ENCODE measurements at regions not wholly inside any gene's neighbourhood (a gene's known extent, or its start where the extent isn't known, plus 50 kb on each side); places are given as distances from the start of the nearest gene placed in this dataset.

DNA sequence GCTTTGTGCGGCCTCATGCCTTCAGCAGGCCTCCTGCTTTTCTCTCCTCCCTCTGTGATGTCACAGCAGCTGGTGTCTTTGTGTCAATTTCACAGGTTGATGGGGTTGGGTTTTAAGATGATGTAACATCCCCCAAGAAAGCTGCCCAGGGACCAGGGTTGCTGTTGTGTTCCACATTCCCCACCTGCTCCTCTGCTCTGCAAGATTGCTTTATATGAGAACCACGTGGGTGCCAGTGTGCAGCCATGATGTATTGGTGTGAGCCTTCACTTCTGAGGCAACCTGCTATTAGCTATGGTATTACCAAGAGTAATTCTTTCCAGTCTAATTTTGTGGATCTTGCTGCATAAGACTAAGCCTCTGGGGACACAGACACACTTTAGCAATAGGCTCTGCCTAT lies 213.0 kb upstream of the ADAMTS16 start:
- Histone ChIP-seq H3K79me2 (ENCODE audit: insufficient read depth, low read length) (no peaks in the 10 kb centered on the region), H3K4ac (ENCODE audit: low read depth, low read length) (no peak overlapping the region), H2BK12ac (ENCODE audit: insufficient read length, low read depth, low read length) (no peak overlapping the region), H3K9ac (ENCODE audit: extremely low read depth, insufficient read length, low read length) (no peak overlapping the region), H2BK120ac (ENCODE audit: low read depth, low read length, poor library complexity, severe bottlenecking) (no peak overlapping the region), H3T11ph (ENCODE audit: low read length) (no peak overlapping the region), H3K79me1 (ENCODE audit: insufficient read depth, low read depth, low read length, poor library complexity, severe bottlenecking) (no peaks in the 10 kb centered on the region), H4K91ac (ENCODE audit: insufficient read length, low read depth, low read length) (no peak overlapping the region), H2BK15ac (ENCODE audit: low read depth, low read length) (no peak overlapping the region), H3K27ac (ENCODE audit: insufficient read length, low read depth, low read length) (no peak overlapping the region), H4K5ac (ENCODE audit: insufficient read length, low read depth, low read length) (no peak overlapping the region), H3K18ac (ENCODE audit: insufficient read length, low read depth, low read length) (no peak overlapping the region), H3K23me2 (ENCODE audit: insufficient read length, low read depth, low read length, poor library complexity, severe bottlenecking) (no peaks in the 10 kb centered on the region), H3K4me1 (ENCODE audit: insufficient read depth, low read length) (no peaks in the 10 kb centered on the region), H2AK5ac (ENCODE audit: insufficient read length, low read length) (no peak overlapping the region), H3K27me3 (ENCODE audit: insufficient read depth, low read length) (no peaks in the 10 kb centered on the region), H3K9me3 (ENCODE audit: control insufficient read depth, low read depth, low read length) (no peaks in the 10 kb centered on the region), H3K23ac (ENCODE audit: insufficient read length, low read depth, low read length) (no peak overlapping the region), H3K4me2 (ENCODE audit: insufficient read depth, insufficient read length, low read length) (no peak overlapping the region), H3K14ac (ENCODE audit: insufficient read depth, low read length) (no peak overlapping the region), H2BK5ac (ENCODE audit: insufficient read length, low read length) (no peak overlapping the region), H2AFZ (ENCODE audit: low read length) (no peak overlapping the region), H3K56ac (ENCODE audit: insufficient read length, low read depth, low read length) (no peak overlapping the region), H2BK20ac (ENCODE audit: low read depth, low read length, poor library complexity, severe bottlenecking) (no peak overlapping the region), H4K8ac (replicated peaks; ENCODE audit: insufficient read length, low read depth, low read length) (no peak overlapping the region), H4K20me1 (ENCODE audit: control insufficient read depth, insufficient read depth, insufficient read length) (no peaks in the 10 kb centered on the region)
- Mint-ChIP-seq H3K27ac (no peak overlapping the region), H3K4me1 (peaks cover 9 to 11% of the 10 kb centered on the region in 2 experiments), H3K27me3 (ENCODE audit: low read depth) (peaks cover 2% of the 10 kb centered on the region), H3K9me3 (0 out of 5 replicates have a peak, but pooled peaks cover 0 to 1% of the 10 kb centered on the region in 2 experiments), H3K4me3 (no peak overlapping the region), H3K36me3 (ENCODE audit: insufficient read depth in 1 of 3, low read depth in 3 of 3) (no peaks in the 10 kb centered on the region)
- TF ChIP-seq, protein P1, sequence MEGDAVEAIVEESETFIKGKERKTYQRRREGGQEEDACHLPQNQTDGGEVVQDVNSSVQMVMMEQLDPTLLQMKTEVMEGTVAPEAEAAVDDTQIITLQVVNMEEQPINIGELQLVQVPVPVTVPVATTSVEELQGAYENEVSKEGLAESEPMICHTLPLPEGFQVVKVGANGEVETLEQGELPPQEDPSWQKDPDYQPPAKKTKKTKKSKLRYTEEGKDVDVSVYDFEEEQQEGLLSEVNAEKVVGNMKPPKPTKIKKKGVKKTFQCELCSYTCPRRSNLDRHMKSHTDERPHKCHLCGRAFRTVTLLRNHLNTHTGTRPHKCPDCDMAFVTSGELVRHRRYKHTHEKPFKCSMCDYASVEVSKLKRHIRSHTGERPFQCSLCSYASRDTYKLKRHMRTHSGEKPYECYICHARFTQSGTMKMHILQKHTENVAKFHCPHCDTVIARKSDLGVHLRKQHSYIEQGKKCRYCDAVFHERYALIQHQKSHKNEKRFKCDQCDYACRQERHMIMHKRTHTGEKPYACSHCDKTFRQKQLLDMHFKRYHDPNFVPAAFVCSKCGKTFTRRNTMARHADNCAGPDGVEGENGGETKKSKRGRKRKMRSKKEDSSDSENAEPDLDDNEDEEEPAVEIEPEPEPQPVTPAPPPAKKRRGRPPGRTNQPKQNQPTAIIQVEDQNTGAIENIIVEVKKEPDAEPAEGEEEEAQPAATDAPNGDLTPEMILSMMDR (conservative IDR thresholded peaks at IDR 0.05) = no peak
- no CpG with 5 or more reads among the region's 2 CpGs for WGBS (ENCODE audit: extremely low coverage, insufficient read length, low lambda C conversion rate)
- DNase-seq = no peak

Data from H9 (cell line).